ENCODE measurements at regions not wholly inside any gene's neighbourhood (a gene's known extent, or its start where the extent isn't known, plus 50 kb on each side); places are given as distances from the start of the nearest gene placed in this dataset.
"Not testable (repeated sequence)": the region's sequence is repeated elsewhere in the genome, so short reads cannot be mapped to it uniquely, and the experiment has no call there.

DNA sequence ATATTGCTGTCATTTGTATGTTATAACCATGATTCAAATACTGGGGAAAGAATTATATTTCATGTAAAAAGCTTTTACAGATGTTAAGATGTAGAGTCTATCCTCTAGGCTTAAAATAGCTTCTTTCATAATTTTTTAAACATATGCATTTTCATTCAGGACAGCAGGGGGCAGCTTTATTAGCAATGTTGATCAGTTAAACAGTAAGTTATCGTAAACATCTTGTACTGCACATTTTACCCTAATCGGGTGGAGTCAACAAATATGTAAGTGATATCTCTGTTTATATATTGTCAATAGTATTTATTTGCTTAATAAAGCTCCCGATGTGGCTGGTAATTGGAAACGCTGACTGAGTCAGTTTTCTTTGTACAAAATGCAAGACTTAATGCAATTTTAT is 142.5 kb upstream of the MED14 start:
- TF ChIP-seq, protein P1, sequence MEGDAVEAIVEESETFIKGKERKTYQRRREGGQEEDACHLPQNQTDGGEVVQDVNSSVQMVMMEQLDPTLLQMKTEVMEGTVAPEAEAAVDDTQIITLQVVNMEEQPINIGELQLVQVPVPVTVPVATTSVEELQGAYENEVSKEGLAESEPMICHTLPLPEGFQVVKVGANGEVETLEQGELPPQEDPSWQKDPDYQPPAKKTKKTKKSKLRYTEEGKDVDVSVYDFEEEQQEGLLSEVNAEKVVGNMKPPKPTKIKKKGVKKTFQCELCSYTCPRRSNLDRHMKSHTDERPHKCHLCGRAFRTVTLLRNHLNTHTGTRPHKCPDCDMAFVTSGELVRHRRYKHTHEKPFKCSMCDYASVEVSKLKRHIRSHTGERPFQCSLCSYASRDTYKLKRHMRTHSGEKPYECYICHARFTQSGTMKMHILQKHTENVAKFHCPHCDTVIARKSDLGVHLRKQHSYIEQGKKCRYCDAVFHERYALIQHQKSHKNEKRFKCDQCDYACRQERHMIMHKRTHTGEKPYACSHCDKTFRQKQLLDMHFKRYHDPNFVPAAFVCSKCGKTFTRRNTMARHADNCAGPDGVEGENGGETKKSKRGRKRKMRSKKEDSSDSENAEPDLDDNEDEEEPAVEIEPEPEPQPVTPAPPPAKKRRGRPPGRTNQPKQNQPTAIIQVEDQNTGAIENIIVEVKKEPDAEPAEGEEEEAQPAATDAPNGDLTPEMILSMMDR (IDR thresholded peaks at IDR 0.05; ENCODE audit: extremely low read depth, missing control alignments): no peak
- DNase-seq (ENCODE audit: low spot score): no peak

DNA sequence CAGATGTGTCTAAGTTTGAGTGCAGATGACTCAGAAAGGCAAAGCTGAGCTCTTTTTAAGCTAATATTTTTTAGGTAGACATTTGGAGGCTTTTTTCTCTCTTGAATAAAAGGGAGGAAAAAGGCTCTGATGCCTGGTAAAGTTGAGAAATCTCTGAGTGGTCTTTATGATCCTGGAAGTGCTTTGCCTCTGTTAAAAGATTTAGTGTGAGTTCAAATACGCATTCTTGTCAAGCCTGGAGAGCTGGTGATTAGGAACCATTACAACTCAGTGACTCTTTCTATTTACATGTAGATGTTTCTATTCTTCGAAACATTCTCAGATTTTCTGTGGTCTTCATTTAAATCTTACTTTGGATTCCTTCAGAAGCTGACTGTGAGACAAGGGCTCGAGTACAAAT is 143.4 kb upstream of the MED14 start:
- no peak for DNase-seq (ENCODE audit: low spot score)
- TF ChIP-seq, protein P1 (IDR thresholded peaks at IDR 0.05; ENCODE audit: extremely low read depth, missing control alignments): no peak

DNA sequence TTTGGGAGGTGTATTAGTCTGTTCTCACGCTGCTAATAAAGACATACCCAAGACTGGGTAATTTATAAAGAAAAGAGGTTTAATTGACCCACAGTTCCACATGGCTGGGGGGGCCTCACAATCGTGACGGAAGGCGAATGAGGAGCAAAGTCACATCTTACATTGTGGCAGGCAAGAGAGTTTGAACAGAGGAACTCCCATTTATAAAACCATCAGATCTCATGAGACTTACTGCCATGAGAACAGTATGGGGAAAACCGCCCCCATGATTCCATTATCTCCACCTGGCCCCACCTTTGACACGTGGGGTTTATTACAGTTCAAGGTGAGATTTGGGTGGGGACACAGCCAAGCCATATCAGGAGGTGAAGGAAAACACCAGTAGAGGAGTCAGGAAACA is 143.8 kb upstream of the MED14 start:
- not testable (repeated sequence) for DNase-seq (ENCODE audit: low spot score)

DNA sequence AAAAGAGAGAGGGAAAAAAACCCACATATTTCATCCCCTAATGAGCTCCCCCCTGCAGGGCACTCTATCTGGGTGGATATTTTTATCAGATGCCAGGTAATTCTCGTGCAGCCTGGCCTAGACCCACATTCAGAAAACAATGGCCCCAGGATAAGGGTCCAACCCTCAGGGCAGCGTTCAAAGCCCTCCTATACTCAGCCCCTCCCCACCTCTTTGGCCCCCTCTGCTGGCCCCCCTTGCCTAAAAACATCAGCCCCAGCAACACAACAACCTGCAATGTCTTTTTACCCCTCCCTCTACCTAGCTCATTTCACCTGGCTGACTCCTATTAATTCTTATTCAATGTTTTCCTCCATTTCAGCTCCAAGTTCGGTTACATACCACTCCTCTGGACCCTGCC is 145.4 kb upstream of the MED14 start:
- no peak for DNase-seq (ENCODE audit: low spot score)
- TF ChIP-seq, protein P1 (IDR thresholded peaks at IDR 0.05; ENCODE audit: extremely low read depth, missing control alignments): no peak

DNA sequence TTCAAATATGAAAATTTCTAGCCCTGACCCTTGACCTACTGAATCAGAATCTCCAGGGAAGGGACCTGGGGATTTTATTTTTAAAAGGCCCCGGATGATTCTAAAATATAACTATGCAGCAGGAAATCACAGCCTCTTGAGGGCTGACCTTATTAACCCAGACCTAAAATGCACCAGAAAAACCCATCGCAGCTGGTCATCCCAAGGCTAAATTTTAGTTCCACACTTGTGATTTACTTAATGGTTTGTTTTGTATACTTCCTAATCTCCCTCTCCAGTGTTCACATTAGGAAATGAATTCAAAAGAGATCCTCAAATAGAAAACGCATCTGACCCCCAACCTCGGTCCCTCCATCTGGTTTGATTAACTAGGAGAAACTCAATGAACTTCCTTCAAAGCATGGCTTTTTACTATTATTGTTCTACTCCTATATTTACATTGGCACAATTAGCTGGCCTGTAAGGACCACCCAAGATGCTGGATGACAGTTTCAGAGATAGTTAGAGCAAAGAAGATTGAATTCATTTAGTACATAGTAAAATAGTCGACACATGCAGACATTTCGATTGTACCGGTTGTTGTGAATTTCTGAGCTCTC is 147.8 kb upstream of the MED14 start:
- TF ChIP-seq, protein P1 (IDR thresholded peaks at IDR 0.05; ENCODE audit: extremely low read depth, missing control alignments): no peak

DNA sequence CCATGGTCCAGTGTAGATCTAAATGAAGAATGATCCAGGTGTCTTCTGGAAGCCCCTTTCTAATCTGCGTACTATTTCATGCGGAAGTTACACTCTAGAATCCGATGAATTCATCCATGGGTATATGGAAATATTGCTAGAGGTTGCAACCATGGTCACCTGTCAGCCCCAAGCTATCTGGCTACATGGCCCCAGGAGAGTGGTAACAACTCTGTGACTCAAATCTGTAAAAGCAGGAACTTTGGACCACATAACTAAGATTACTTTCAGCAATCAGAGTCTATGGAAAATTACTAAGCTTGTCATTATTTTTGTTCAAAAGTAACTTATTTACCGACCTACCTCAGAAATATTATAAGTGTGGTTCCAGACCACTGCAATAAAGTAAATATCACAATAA is 150.6 kb upstream of the MED14 start:
- TF ChIP-seq, protein P1 (IDR thresholded peaks at IDR 0.05; ENCODE audit: extremely low read depth, missing control alignments): no peak
- no peak for DNase-seq (ENCODE audit: low spot score)

More for the DNA sequence above, 147.8 kb upstream of the MED14 start:
- no peak for DNase-seq (ENCODE audit: low spot score)

DNA sequence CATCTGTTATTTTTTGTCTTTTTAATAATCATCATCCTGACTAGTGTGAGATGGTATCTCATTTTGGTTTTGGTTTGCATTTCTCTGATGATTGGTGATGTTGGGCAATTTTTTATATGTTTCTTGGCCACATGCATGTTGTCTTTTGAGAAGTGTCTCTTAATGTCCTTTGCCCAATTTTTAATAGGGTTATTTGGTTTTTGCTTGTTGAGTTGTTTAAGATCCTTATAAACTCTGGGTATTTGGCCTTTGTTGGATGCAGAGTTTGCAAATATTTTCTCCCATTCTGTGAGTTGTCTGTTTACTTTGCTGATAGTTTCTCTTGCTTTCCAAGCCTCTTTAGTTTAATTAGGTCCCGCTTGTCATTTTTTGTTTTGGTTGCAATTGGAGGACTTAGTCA is 152.1 kb upstream of the MED14 start:
- TF ChIP-seq, protein P1 (IDR thresholded peaks at IDR 0.05; ENCODE audit: extremely low read depth, missing control alignments): no peak
- DNase-seq (ENCODE audit: low spot score): no peak

DNA sequence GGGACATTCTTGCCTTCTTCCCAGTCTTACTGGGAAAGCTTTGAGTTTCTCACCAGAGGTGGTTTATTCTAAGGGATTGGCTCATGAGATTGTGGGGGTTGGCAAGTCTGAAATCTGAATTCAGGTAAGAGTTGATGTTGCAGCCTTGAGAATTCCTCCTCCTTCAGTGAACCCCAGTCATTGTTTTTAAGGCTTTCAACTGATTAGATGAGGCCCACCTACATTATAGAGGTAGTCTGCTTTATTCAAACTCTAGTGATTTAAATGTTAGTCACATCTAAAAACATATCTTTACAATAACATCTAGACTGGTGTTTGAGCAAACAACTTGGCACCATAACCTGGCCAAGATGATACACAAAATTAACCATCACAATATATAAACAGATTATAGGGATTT is 156.5 kb upstream of the MED14 start:
- TF ChIP-seq, protein P1 (IDR thresholded peaks at IDR 0.05; ENCODE audit: extremely low read depth, missing control alignments): no peak
- DNase-seq (ENCODE audit: low spot score): no peak

Measured in GM20000 (cell line).